HCT116 (cell line): ENCODE measurements at regions not wholly inside any gene's neighbourhood (a gene's known extent, or its start where the extent isn't known, plus 50 kb on each side); places are given as distances from the start of the nearest gene placed in this dataset.

Experiments used
- ATAC-seq: fragments of 200-7000 bp; cut with Tn5 transposase; 2 replicates; pipeline ENCODE4 v1.9.1; 2020; ENCODE audit warnings: mild to moderate bottlenecking, moderate library complexity
- BruUV-seq: library from RNA; stranded (reverse); fragments of 400-500 nt; replicated peaks from 2 replicates; lab custom pipeline; 2021; lab: Mats Ljungman, UMichigan
- CTCF ChIA-PET: fragments of 300-600 bp; sonication (Branson Sonifier 250); formaldehyde crosslinking; loops from one replicate; lab custom pipeline; 2021; ENCODE audit warnings: antibody characterized with exemption; lab: Charles Lee
- POLR2A ChIA-PET: fragments of 300-600, 350-600 bp; sonication (Branson Sonifier 250); formaldehyde crosslinking; loops from one replicate; lab custom pipeline; 2021; ENCODE audit warnings: antibody characterized with exemption; lab: Charles Lee
- RAD21 ChIA-PET, 2 experiments: fragments of 300-600 bp; sonication (Branson Sonifier 250); formaldehyde crosslinking; loops; one replicate each; lab custom pipeline; 2023; ENCODE audit warnings: low total read pairs in 2 of 2; ENCODE audit not compliant: uncharacterized antibody in 2 of 2, unreplicated experiment in 2 of 2, low non-redundant PET in 1 of 2; lab: Charles Lee
- DNase-seq: peaks from one replicate; pipeline ENCODE4 v3.0.0-alpha.2; 2010; ENCODE audit warnings: low read depth, low spot score
- H2AFZ ChIP-seq: fragments of 200-600 bp; shearing (Covaris generic), sonication (generic); 2 replicates; pipeline ENCODE4 v1.6.1; 2017; ENCODE audit warnings: low read depth, mixed run types, mixed read lengths, antibody characterized with exemption, low read length; ENCODE audit not compliant: poor library complexity, severe bottlenecking
- H3K27ac ChIP-seq: 2 replicates; pipeline ENCODE4 v1.5.1; 2012; ENCODE audit warnings: low read depth, low read length
- H3K27me3 ChIP-seq: fragments of 200-600 bp; sonication (generic); 2 replicates; pipeline ENCODE4 v1.6.1; 2016; ENCODE audit warnings: mixed run types, low read length, mixed read lengths; ENCODE audit not compliant: insufficient read depth
- H3K36me3 ChIP-seq, 2 experiments: fragments of 200-500 bp in 1 of 2; fragments of 200-600 bp in 1 of 2; sonication (Bioruptor generic) in 1 of 2; sonication (generic) in 1 of 2; 2 replicates each; pipeline versions ENCODE4 v1.5.1 to v1.6.1; 2014 to 2016; ENCODE audit warnings: low read length in 2 of 2, inconsistent platforms in 1 of 2, mixed read lengths in 1 of 2, mixed run types in 1 of 2; ENCODE audit not compliant: insufficient read depth in 2 of 2, control insufficient read depth in 1 of 2
- H3K4me1 ChIP-seq, 2 experiments: fragments of 200-600 bp in 1 of 2; sonication (generic) in 1 of 2; 2 replicates each; pipeline versions ENCODE4 v1.5.1 to v1.6.1; 2012 to 2017; ENCODE audit warnings: low read length in 2 of 2, inconsistent platforms in 1 of 2, mild to moderate bottlenecking in 1 of 2, mixed read lengths in 1 of 2, mixed run types in 1 of 2, moderate library complexity in 1 of 2; ENCODE audit not compliant: insufficient read depth in 2 of 2, control insufficient read depth in 1 of 2
- H3K4me2 ChIP-seq: fragments of 200-600 bp; sonication (generic); 2 replicates; pipeline ENCODE4 v1.6.1; 2017; ENCODE audit warnings: mixed run types, low read length, mixed read lengths
- H3K4me3 ChIP-seq, 2 experiments: fragments of 200-600 bp in 1 of 2; sonication (generic) in 1 of 2; replicated peaks in 1 of 2; 2 replicates each; pipeline ENCODE4 v1.5.1; 2011 to 2016; ENCODE audit warnings: low read length in 2 of 2, control low read depth in 1 of 2, low read depth in 1 of 2, mild to moderate bottlenecking in 1 of 2, mixed read lengths in 1 of 2, mixed run types in 1 of 2
- H3K79me2 ChIP-seq: fragments of 200-600 bp; sonication (generic); 2 replicates; pipeline ENCODE4 v1.6.1; 2017; ENCODE audit warnings: mild to moderate bottlenecking, mixed run types, low read length, moderate library complexity, mixed read lengths; ENCODE audit not compliant: insufficient read depth
- H3K9ac ChIP-seq: fragments of 200-600 bp; sonication (generic); 2 replicates; pipeline ENCODE4 v1.6.1; 2016; ENCODE audit warnings: low read length, mixed read lengths
- H3K9me2 ChIP-seq: fragments of 200-600 bp; sonication (generic), shearing (Covaris generic); 2 replicates; pipeline ENCODE4 v1.6.1; 2017; ENCODE audit warnings: mixed run types, mild to moderate bottlenecking, moderate library complexity; ENCODE audit not compliant: insufficient read depth
- H3K9me3 ChIP-seq, 2 experiments: fragments of 200-500 bp in 1 of 2; fragments of 200-600 bp in 1 of 2; sonication (Bioruptor generic) in 1 of 2; sonication (generic) in 1 of 2; 2 replicates each; pipeline ENCODE4 v1.6.1; 2014 to 2017; ENCODE audit warnings: low read length in 2 of 2, mixed read lengths in 2 of 2, inconsistent platforms in 1 of 2, low read depth in 1 of 2, mild to moderate bottlenecking in 1 of 2, mixed run types in 1 of 2, moderate library complexity in 1 of 2; ENCODE audit not compliant: control insufficient read depth in 1 of 2, insufficient read depth in 1 of 2
- H4K20me1 ChIP-seq: fragments of 200-600 bp; sonication (generic), shearing (Covaris generic); 2 replicates; pipeline ENCODE4 v1.6.1; 2017; ENCODE audit warnings: mixed run types, mild to moderate bottlenecking, moderate library complexity; ENCODE audit not compliant: insufficient read depth
- CBX3 ChIP-seq: IDR thresholded peaks from 2 replicates; pipeline ENCODE4 v1.6.1; 2012; ENCODE audit warnings: low read depth
- EZH2 ChIP-seq: fragments of 200-600 bp; sonication (generic); IDR thresholded peaks from 2 replicates; pipeline ENCODE4 v1.6.1; 2017; ENCODE audit warnings: antibody characterized with exemption, mixed run types
- SP1 ChIP-seq: IDR thresholded peaks from 2 replicates; pipeline ENCODE4 v1.6.1; 2012; ENCODE audit warnings: low read depth
- SRF ChIP-seq: IDR thresholded peaks from 2 replicates; pipeline ENCODE4 v1.6.1; 2012; ENCODE audit warnings: low read depth
- TCF7L2 ChIP-seq: IDR thresholded peaks from 2 replicates; pipeline ENCODE4 v1.7.0; 2011; ENCODE audit warnings: borderline replicate concordance, inconsistent platforms; ENCODE audit not compliant: insufficient read depth, insufficient read length; ENCODE audit errors: extremely low read depth
- ZFX ChIP-seq: fragments of 450-650 bp; IDR thresholded peaks from 2 replicates; pipeline ENCODE4 v1.6.1; 2017
- intact Hi-C: fragments of 100-400 bp; cut with micrococcal nuclease; formaldehyde crosslinking; loops from 2 replicates; pipeline ENCODE4 v1.10.0; 2022
- TF ChIP-seq, protein P1 (sequence below): IDR thresholded peaks from 2 replicates; pipeline ENCODE4 v1.6.1; 2012
- TF ChIP-seq, protein P2 (sequence below): IDR thresholded peaks from 2 replicates; pipeline ENCODE4 v1.6.1; 2012; ENCODE audit warnings: low read depth
- TF ChIP-seq, protein P3 (sequence below): IDR thresholded peaks from 2 replicates; pipeline ENCODE4 v1.6.1; 2011; ENCODE audit warnings: mild to moderate bottlenecking, low read length, moderate library complexity; ENCODE audit not compliant: insufficient replicate concordance; ENCODE audit errors: extremely low read depth

GRCh38 chr6:140138311-140139010 lies 764.0 kb upstream of the CITED2 start:
- BruUV-seq, result no TSS peak
- CTCF ChIA-PET, result no interaction called here
- ATAC-seq (no peak), DNase-seq (no peak)
- Histone ChIP-seq H3K4me2 (no peak overlapping the region), H3K9me3 (no peaks in the 10 kb centered on the region; a peak in 1 of 4 replicates), H2AFZ (no peak overlapping the region), H4K20me1 (no peaks in the 10 kb centered on the region), H3K9ac (no peak overlapping the region), H3K27me3 (no peaks in the 10 kb centered on the region), H3K79me2 (no peaks in the 10 kb centered on the region), H3K36me3 (no peaks in the 10 kb centered on the region), H3K4me3 (no peak overlapping the region), H3K27ac (no peak overlapping the region), H3K9me2 (no peaks in the 10 kb centered on the region), H3K4me1 (no peaks in the 10 kb centered on the region)
- RAD21 ChIA-PET, result no interaction called here
- no peak for TF ChIP-seq SP1
- TF ChIP-seq, protein P1, sequence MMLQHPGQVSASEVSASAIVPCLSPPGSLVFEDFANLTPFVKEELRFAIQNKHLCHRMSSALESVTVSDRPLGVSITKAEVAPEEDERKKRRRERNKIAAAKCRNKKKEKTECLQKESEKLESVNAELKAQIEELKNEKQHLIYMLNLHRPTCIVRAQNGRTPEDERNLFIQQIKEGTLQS, result no peak
- TF ChIP-seq ZFX, result no peak
- TF ChIP-seq CBX3, result no peak
- POLR2A ChIA-PET, result no interaction called here
- intact Hi-C loops, result no loop called here

DNA sequence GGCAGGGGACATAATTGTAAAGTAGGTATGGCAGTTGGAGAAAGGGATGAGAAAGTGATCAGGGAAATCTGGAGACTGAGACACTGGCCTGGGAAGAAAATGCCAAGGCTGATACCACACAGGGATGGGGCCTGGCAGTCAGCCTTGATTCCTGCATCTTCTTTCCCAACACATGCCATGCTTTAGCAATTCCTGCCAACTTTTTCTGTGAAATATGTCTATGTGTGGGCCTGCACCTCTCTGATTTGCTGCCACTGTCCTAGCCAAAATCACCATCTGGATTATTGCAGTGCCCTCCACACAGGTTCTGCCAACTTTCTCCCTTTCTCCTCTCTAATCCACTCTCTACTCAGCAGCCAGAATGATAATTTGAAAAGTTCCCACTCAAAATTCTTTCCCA lies 759.8 kb upstream of the CITED2 start:
- ATAC-seq (no peak), DNase-seq (no peak)
- Histone ChIP-seq H2AFZ (no peak overlapping the region), H3K4me2 (no peak overlapping the region), H3K27ac (no peak overlapping the region), H3K9me3 (no peaks in the 10 kb centered on the region; a peak in 1 of 4 replicates), H3K9ac (no peak overlapping the region), H3K4me1 (no peaks in the 10 kb centered on the region), H4K20me1 (no peaks in the 10 kb centered on the region), H3K36me3 (no peaks in the 10 kb centered on the region), H3K79me2 (no peaks in the 10 kb centered on the region), H3K9me2 (no peaks in the 10 kb centered on the region), H3K27me3 (no peaks in the 10 kb centered on the region), H3K4me3 (no peak overlapping the region)
- intact Hi-C loops, result no loop called here
- ChIA-PET POLR2A (no interaction called here), RAD21 (no interaction called here), CTCF (no interaction called here)
- TF ChIP-seq, protein P2, sequence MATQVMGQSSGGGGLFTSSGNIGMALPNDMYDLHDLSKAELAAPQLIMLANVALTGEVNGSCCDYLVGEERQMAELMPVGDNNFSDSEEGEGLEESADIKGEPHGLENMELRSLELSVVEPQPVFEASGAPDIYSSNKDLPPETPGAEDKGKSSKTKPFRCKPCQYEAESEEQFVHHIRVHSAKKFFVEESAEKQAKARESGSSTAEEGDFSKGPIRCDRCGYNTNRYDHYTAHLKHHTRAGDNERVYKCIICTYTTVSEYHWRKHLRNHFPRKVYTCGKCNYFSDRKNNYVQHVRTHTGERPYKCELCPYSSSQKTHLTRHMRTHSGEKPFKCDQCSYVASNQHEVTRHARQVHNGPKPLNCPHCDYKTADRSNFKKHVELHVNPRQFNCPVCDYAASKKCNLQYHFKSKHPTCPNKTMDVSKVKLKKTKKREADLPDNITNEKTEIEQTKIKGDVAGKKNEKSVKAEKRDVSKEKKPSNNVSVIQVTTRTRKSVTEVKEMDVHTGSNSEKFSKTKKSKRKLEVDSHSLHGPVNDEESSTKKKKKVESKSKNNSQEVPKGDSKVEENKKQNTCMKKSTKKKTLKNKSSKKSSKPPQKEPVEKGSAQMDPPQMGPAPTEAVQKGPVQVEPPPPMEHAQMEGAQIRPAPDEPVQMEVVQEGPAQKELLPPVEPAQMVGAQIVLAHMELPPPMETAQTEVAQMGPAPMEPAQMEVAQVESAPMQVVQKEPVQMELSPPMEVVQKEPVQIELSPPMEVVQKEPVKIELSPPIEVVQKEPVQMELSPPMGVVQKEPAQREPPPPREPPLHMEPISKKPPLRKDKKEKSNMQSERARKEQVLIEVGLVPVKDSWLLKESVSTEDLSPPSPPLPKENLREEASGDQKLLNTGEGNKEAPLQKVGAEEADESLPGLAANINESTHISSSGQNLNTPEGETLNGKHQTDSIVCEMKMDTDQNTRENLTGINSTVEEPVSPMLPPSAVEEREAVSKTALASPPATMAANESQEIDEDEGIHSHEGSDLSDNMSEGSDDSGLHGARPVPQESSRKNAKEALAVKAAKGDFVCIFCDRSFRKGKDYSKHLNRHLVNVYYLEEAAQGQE, result no peak
- no peak for TF ChIP-seq EZH2
- TF ChIP-seq SRF, result no peak
- TF ChIP-seq, protein P3, sequence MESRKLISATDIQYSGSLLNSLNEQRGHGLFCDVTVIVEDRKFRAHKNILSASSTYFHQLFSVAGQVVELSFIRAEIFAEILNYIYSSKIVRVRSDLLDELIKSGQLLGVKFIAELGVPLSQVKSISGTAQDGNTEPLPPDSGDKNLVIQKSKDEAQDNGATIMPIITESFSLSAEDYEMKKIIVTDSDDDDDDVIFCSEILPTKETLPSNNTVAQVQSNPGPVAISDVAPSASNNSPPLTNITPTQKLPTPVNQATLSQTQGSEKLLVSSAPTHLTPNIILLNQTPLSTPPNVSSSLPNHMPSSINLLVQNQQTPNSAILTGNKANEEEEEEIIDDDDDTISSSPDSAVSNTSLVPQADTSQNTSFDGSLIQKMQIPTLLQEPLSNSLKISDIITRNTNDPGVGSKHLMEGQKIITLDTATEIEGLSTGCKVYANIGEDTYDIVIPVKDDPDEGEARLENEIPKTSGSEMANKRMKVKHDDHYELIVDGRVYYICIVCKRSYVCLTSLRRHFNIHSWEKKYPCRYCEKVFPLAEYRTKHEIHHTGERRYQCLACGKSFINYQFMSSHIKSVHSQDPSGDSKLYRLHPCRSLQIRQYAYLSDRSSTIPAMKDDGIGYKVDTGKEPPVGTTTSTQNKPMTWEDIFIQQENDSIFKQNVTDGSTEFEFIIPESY, result no peak
- no peak for TF ChIP-seq TCF7L2
- TF ChIP-seq CBX3, result no peak
- no peak for TF ChIP-seq SP1
- no TSS peak for BruUV-seq
